ENCODE measurements at regions not wholly inside any gene's neighbourhood (a gene's known extent, or its start where the extent isn't known, plus 50 kb on each side); places are given as distances from the start of the nearest gene placed in this dataset.
"Not testable (repeated sequence)": the region's sequence is repeated elsewhere in the genome, so short reads cannot be mapped to it uniquely, and the experiment has no call there.

DNA sequence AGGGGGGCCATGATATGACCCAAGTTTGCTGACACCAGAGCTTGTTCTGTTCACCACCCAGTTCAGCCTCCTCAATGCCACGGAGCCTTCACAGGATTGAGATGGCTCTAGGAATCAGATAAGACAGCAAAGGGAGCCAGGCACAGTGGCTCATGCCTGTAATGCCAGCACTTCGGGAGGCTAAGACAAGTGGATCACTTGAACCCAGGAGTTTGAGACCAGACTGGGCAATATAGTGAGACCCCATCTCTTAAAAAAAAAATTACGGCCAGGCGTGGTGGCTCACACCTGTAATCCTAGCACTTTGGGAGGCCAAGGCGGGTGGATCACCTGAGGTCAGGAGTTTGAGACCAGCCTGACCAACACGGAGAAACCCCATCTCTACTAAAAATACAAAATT is 67.5 kb upstream of the USP9X start:
- TF ChIP-seq, protein P1, sequence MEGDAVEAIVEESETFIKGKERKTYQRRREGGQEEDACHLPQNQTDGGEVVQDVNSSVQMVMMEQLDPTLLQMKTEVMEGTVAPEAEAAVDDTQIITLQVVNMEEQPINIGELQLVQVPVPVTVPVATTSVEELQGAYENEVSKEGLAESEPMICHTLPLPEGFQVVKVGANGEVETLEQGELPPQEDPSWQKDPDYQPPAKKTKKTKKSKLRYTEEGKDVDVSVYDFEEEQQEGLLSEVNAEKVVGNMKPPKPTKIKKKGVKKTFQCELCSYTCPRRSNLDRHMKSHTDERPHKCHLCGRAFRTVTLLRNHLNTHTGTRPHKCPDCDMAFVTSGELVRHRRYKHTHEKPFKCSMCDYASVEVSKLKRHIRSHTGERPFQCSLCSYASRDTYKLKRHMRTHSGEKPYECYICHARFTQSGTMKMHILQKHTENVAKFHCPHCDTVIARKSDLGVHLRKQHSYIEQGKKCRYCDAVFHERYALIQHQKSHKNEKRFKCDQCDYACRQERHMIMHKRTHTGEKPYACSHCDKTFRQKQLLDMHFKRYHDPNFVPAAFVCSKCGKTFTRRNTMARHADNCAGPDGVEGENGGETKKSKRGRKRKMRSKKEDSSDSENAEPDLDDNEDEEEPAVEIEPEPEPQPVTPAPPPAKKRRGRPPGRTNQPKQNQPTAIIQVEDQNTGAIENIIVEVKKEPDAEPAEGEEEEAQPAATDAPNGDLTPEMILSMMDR (IDR thresholded peaks at IDR 0.05; ENCODE audit: borderline replicate concordance, extremely low read depth, low read length, poor library complexity, severe bottlenecking), result not testable (repeated sequence)
- TF ChIP-seq EZH2 (IDR thresholded peaks at IDR 0.05; ENCODE audit: borderline replicate concordance, low read depth, low read length, severe bottlenecking), result not testable (repeated sequence)
